Activated CD4-positive, CD25-positive, alpha-beta regulatory T cell (primary cell): ENCODE measurements at regions not wholly inside any gene's neighbourhood (a gene's known extent, or its start where the extent isn't known, plus 50 kb on each side); places are given as distances from the start of the nearest gene placed in this dataset.
"Not testable (repeated sequence)": the region's sequence is repeated elsewhere in the genome, so short reads cannot be mapped to it uniquely, and the experiment has no call there.

Experiments
- DNase-seq, 4 experiments: peaks; one replicate each; lab custom pipeline; 2025; lab: John Stamatoyannopoulos, UW

DNA sequence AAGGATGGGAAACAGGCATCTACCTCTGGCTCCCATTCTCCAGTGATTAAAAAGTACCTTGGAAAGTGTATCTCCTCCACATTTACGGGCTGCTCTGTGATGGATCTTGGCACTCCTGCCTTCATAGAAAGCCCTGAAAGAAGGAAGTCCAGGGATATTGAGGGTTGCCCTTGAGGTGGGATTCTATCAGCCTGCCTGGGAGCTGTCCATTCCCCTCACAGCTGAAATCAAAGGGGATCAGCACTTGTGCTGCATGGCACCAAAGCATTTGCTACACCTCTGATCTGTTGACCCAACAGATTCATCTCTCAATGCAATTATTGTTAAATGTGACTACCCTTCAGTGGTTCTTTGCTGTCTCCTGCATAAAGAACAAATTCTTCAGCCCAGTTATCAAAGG is 442.0 kb upstream of the RUNX1 start:
- DNase-seq: no peak

DNA sequence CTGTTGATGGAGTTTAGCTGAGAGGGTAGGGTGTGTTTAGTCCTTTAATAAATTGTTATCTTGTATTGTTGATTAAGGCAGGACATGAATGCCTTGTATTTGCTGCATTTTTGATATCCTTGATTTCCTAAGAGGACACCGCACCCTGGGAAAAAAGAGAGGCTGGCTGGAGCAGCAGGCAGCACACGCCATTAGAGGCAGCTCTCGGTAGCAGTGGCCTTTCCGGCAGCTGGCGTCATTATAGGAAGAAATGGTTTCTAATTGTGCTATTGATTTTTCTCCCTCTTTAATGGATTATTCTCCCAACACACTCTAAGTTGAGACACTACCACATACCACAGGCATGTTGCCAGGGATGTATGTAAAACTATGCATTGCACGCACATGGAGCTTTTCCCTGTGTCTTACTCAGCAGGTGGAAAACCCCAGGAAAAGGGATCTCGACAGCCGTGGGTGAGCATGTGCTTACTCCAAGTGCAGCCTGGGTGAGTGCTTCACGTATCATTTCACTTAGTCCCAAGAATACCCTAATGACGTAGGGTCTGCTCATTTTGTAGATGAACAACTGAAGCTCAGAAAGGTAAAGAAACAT is 440.4 kb upstream of the RUNX1 start:
- DNase-seq: no peak

DNA sequence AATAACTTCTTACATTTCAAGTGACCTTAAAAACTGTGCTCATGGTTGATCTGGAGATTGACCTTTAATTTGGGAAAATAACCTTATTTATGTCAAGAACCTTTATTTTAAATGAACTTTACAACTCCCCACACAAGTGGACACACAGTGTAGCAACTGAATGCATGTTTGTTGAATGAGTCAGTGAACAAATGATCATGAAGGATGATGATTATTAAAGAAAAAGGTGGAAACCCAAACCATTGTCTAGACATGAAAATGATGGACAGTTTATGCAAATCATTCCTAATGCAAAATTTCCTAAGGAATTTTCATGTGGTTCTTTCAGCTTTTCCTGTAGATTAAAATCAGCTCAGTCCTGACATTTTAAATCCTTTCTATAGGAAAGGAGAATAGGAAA is 439.8 kb upstream of the RUNX1 start:
- DNase-seq: no peak

DNA sequence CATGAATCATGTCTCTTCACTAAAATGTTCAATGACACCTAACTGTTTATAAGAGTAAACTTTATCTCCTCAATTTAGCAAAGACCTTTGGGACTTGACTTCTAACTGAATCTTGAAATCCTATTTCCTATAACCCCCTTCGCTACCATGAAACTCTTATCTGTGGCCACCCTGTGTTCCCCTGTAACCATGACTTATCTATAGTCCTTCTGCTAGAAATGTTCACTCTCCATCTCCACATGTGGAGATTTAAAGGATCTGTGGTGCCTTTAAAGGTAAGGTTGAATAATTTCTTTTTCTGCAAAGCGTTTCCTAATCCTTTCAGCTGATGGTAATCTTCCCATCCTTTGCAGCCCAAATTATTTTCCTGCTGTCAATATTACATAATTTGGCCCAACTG is 436.3 kb upstream of the RUNX1 start:
- DNase-seq: no peak

DNA sequence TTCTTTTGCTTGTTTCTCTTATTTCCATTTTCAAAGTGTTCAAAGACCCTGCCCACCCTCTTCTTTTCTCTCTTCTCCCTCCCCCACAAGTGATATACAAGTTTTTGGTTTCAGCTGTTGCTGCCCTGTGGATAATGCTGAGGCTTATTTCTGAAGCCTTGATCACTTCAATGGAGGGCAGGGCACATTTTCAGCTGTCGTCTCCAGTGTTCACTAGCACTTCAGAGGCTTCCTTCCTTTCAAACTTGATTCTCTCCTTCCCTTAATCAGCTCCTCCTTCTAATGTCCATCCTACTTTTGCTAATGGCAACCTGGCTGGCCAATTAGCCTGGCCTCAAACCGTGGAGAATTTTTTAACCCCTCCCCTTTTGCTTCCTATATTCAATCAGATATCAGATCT is 435.7 kb upstream of the RUNX1 start:
- DNase-seq: no peak

- DNase-seq: no peak
These were observed 434.9 kb upstream of the RUNX1 start for GRCh38 chr21:35484032-35484431.

DNA sequence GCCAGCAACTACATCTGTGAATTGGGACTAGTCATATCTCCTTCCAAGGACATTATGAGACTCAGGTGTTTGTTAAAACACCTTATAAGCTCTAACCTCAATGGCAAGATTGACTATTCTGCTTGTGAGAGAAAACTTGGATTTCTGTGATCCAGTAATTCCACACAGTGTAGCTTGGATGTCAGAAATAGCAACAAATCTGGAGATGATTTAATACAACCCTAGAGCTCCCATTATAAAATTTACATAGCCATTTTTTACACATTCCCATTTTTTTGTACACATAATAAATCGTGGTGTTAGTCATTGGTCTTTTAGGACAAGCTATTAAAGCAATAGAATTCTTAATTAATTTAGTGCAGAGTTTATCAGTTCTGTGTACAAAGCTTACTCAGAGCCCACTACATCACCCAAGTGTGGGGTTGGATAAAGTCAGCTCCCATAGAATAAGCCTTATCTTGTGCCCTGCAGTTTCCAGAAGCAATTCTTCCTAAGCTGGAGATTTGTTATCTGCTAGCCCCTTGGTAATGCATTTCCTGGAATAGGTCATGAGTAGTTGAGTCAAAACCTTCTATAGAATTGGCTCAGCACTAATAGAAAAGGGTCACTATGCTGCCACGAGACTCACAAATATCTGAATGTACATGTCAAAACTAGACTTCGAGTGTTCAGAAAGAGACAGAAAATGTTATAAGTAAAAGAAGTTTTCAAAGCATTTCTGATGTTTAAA is 434.0 kb upstream of the RUNX1 start:
- no peak for DNase-seq

- DNase-seq: no peak
These were observed 433.0 kb upstream of the RUNX1 start for GRCh38 chr21:35482096-35482495.

DNA sequence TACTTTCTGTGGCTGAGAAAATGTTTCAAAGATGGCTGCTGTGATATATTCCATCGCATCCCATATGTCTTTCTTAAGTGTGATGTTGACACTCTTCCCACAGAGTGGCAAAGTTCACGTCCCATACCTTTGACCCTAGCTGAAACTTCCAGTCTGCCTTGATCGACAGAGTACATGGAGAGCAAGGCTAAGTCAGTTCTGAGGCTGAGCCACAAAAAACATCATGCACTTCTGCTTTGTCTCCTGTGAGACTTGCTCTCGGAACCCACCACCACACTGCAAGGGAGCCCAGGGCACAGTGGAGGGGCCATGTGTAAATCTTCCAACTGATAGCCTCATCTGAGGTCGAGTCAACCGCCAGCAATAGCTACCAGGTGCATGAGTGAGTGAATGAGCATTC is 431.9 kb upstream of the RUNX1 start:
- DNase-seq: no peak

DNA sequence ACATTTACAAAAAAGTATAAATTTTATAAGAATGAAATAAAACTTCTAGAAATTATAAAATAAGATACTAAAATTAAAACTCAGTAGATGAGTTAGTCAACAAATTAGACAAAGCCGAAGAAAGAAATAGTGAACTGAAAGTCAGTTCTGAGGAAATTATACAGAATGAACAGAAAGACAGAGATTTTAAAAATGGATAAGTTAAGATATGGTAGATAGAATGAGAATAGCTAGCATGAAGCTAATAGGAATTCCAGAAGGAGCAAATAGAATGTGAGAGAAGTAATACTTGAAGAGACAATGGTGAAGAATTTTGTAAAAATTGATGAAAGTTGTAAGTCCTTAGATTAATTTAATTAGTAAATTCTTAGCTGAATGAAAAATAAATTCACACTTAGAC is 430.4 kb upstream of the RUNX1 start:
- DNase-seq: no peak

GRCh38 chr21:35479065-35479448 is 430.0 kb upstream of the RUNX1 start:
- no peak for DNase-seq

DNA sequence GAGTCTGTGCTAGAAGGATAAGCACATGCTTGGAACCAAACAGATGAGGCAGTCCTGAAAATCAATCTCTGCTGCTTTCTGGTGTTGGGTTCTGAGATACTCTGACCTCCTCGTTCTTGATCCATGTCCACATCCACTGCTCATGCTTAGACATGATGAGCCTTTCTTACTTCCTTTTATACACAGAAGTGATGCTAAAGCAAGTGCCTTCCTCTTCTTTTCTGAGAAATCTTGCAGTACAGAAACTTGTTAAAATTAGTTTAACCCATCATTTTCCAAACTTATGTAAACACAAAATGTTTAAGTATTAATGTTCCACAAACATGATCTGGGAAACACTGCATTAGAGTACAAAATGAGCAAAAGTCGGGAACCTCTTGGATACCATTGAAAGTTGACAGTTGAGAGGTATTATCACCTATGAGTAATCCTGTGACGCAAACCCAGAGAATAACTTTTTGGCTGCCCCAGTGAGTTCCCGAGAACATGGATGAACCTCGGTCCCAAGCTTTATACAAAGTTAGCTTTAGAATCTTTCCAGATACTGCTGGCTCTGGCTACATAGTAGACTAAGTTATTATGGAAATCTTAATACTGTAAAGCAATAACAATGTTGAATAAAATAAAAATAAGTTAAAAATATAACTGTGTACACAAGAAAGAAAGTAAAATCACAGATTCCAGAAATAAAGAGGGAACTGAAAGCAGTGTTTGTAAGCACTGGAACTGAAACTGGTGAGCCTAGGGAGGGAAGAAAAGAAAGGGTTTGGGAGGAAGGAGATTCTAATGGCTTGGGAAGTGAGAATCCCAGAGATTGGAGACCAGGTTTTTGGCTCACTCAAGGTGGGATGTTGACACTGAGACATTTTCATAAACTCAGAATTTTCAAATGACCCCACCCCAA is 429.3 kb upstream of the RUNX1 start:
- DNase-seq: no peak

DNA sequence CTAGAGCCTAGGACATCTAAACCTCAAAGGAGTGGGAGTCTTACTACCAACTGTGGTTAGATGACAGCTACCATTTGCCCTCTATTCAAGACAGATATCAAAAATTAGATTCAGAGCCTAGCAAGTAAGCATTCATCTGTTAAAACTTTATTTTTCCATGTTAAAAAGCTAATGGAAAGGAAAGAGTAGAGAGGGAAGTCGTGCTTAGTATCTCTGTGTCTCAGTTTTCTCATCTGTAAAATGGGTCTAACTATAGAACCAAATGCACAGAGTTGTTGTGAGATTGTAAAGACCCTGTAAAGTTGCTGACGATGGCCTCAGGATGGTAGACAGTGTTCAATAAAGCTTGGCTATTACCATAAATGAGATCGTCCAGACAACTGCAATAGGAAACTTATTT is 428.5 kb upstream of the RUNX1 start:
- DNase-seq: no peak

DNA sequence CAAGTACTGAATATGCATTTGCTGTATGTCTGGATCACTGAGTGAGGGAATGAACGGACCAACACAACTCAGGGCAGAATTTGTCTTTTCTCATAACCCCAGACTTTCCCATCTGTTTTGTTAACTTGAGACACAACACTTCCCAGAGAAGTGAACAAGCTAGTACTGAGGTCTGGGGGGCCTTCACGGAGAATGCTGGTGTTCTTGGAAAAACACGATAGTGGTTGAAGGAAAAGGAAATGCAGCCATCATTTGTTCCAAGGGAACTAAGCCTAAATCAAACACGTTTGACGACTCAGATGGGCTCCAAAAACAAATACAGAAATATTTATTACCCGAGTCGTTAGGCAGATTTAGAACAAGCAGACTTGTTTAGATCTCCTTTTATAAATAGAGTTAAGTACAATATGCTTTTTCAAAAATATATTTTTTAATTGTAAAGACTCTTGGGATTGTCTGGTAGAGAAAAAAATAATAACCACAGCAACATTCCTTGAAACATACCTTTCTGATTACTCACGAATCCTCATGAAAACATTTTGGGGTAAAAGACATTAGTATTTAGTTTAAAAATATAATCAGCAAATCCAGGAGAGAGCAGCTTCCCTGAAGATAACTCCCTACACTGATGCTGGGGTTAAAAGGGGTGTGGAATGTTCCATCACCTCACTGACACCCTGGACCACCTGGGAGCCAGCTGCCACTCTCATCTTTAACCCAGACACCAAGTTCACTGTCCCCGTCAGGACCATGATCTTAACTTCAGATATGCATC is 427.7 kb upstream of the RUNX1 start:
- no peak for DNase-seq

GRCh38 chr21:35475762-35476161 is 426.7 kb upstream of the RUNX1 start:
- DNase-seq: no peak

GRCh38 chr21:35475009-35475408 is 425.9 kb upstream of the RUNX1 start:
- DNase-seq: no peak

DNA sequence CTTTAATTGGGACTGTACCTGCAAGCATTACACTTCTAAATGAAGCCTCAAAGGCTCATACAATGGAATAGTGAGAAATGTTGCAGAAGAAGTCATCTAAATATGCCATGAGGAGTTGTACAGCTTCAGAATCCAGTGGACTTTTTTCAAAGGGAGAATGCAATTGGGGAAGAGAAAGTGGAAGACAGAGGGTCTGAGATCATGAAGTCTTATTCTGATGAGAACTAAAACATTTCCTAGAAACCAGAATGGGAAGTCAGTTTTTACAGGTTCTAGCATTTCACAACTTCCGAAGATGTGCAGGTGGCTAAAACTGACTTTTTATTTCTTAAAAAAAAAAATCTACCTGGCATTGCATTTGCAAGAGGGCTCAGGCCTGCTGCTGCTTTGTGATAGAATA is 424.4 kb upstream of the RUNX1 start:
- no peak for DNase-seq

GRCh38 chr21:35470522-35470921 is 421.4 kb upstream of the RUNX1 start:
- DNase-seq: no peak

DNA sequence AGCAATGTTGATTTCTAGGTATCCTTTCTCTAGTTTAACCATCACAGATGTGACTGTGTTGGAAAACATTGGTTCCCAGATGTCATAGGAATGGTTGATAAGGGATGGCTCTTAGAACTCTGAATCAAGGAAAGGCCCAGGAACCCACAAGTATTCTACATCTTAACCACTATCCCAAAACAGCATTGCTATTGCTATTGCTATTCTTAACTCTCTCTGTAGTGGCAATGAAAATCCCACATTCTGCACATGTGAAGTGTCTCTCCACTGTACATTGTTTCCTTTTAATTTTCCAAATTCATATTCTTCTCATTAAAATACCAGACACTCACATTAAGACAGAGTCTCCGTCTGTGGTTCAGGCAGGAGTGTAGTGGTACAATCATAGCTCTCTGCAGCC is 420.4 kb upstream of the RUNX1 start:
- no peak for DNase-seq

- DNase-seq: no peak
These were observed 419.9 kb upstream of the RUNX1 start for GRCh38 chr21:35468991-35469390.

- DNase-seq: no peak
These were observed 418.5 kb upstream of the RUNX1 start for GRCh38 chr21:35467566-35467965.

- DNase-seq: not testable (repeated sequence)
These were observed 417.6 kb upstream of the RUNX1 start for GRCh38 chr21:35466681-35467080.
